A549 (cell line): ENCODE measurements at regions not wholly inside any gene's neighbourhood (a gene's known extent, or its start where the extent isn't known, plus 50 kb on each side); places are given as distances from the start of the nearest gene placed in this dataset.

Experiments used
- ATAC-seq, 2 experiments: fragments of 200-7000 bp in 1 of 2; fragments of >200 bp in 1 of 2; cut with Nextera tagmentation in 1 of 2; cut with Tn5 transposase in 1 of 2; 3 replicates each; pipeline versions ENCODE4 v1.8.0 to v1.9.1; 2018 to 2020; ENCODE audit warnings: mild to moderate bottlenecking in 1 of 2, moderate library complexity in 1 of 2
- CTCF ChIA-PET: fragments of 300-600 bp; sonication (Branson Sonifier 250); formaldehyde crosslinking; extraction: SDS; loops from one replicate; lab custom pipeline; 2021; ENCODE audit warnings: antibody characterized with exemption, inconsistent platforms; lab: Yijun Ruan, JAX
- POLR2A ChIA-PET: fragments of 350-600 bp; formaldehyde crosslinking; extraction: SDS; loops from one replicate; lab custom pipeline; 2021; ENCODE audit warnings: antibody characterized with exemption, inconsistent platforms; lab: Yijun Ruan, JAX
- DNase-seq, 2 experiments: peaks; one replicate each; pipeline versions ENCODE4 v3.0.0 to v3.0.0-alpha.2; 2011 to 2016; ENCODE audit warnings: low read depth in 1 of 2, low spot score in 1 of 2
- FAIRE-seq: peaks from 2 replicates; lab custom pipeline; 2011; peaks lifted over from hg19 to GRCh38; lab: Jason Lieb, UNC
- H3K27ac ChIP-seq, 2 experiments: fragments of >200 bp; sonication (Bioruptor Twin); formaldehyde crosslinking; 3 replicates each; pipeline ENCODE4 v1.5.1; 2016 to 2017
- H3K4me1 ChIP-seq: fragments of >200 bp; sonication (Bioruptor Twin); formaldehyde crosslinking; 3 replicates; pipeline ENCODE4 v1.6.1; 2016
- H3K4me2 ChIP-seq: fragments of >200 bp; sonication (Bioruptor Twin); formaldehyde crosslinking; 3 replicates; pipeline ENCODE4 v1.6.1; 2016
- H3K4me3 ChIP-seq: fragments of >200 bp; sonication (Bioruptor Twin); formaldehyde crosslinking; 3 replicates; pipeline ENCODE4 v1.5.1; 2016
- H3K9me3 ChIP-seq: fragments of >200 bp; sonication (Bioruptor Twin); formaldehyde crosslinking; 3 replicates; pipeline ENCODE4 v1.6.1; 2016
- CHD2 ChIP-seq: fragments of 150-350 bp; IDR thresholded peaks from 2 replicates; pipeline ENCODE4 v1.6.1; 2014; ENCODE audit warnings: low read length; ENCODE audit not compliant: partially characterized antibody
- EHF ChIP-seq: fragments of 250-450 bp; sonication (Bioruptor Pico); IDR thresholded peaks from 2 replicates; pipeline ENCODE4 v1.5.0; 2020; ENCODE audit warnings: mild to moderate bottlenecking
- ESRRA ChIP-seq: fragments of 150-350 bp; IDR thresholded peaks from 2 replicates; pipeline ENCODE4 v1.6.1; 2014; ENCODE audit warnings: mild to moderate bottlenecking, low read length, borderline replicate concordance
- FOSL2 ChIP-seq, 2 experiments: fragments of 450-650 bp in 1 of 2; fragments of >200 bp in 1 of 2; sonication (Bioruptor Twin) in 1 of 2; formaldehyde crosslinking; IDR thresholded peaks; 2 replicates each; pipeline versions ENCODE4 v1.5.0 to v1.6.1; 2016 to 2020; ENCODE audit warnings: mild to moderate bottlenecking in 1 of 2, moderate library complexity in 1 of 2
- FOXS1 ChIP-seq: fragments of 250-450 bp; sonication (Bioruptor Pico); IDR thresholded peaks from 2 replicates; pipeline ENCODE4 v1.5.0; 2020; ENCODE audit warnings: mild to moderate bottlenecking, moderate library complexity
- HOXA7 ChIP-seq: fragments of 250-450 bp; sonication (Bioruptor Pico); IDR thresholded peaks from 2 replicates; pipeline ENCODE4 v1.5.0; 2020; ENCODE audit warnings: mild to moderate bottlenecking, moderate library complexity
- HOXB13 ChIP-seq: fragments of 250-450 bp; sonication (Bioruptor Pico); IDR thresholded peaks from 2 replicates; pipeline ENCODE4 v1.5.0; 2020; ENCODE audit warnings: low read depth, mild to moderate bottlenecking, moderate library complexity
- JUN ChIP-seq, 2 experiments: fragments of >200 bp; sonication (Bioruptor Twin); formaldehyde crosslinking; IDR thresholded peaks; 2 replicates in 1 of 2; 3 replicates in 1 of 2; pipeline ENCODE4 v1.6.1; 2016 to 2017
- KDM1A ChIP-seq: fragments of 200-600 bp; sonication (generic); IDR thresholded peaks from 2 replicates; pipeline ENCODE4 v1.6.1; 2016; ENCODE audit warnings: low read depth, mild to moderate bottlenecking
- KDM5A ChIP-seq: fragments of 200-600 bp; sonication (generic); IDR thresholded peaks from 2 replicates; pipeline ENCODE4 v1.6.1; 2016; ENCODE audit warnings: antibody characterized with exemption, mild to moderate bottlenecking
- MAZ ChIP-seq: fragments of 150-350 bp; IDR thresholded peaks from 2 replicates; pipeline ENCODE4 v1.6.1; 2014; ENCODE audit warnings: antibody characterized with exemption, low read depth, low read length, borderline replicate concordance
- NPAS2 ChIP-seq: fragments of 250-450 bp; sonication (Bioruptor Pico); IDR thresholded peaks from 2 replicates; pipeline ENCODE4 v1.8.0; 2022; ENCODE audit warnings: mild to moderate bottlenecking, moderate library complexity, borderline replicate concordance
- PHF8 ChIP-seq: fragments of 200-600 bp; sonication (generic); IDR thresholded peaks from 2 replicates; pipeline ENCODE4 v1.6.1; 2016; ENCODE audit warnings: low read depth, mild to moderate bottlenecking, antibody characterized with exemption, moderate library complexity, borderline replicate concordance
- POLR2A ChIP-seq: IDR thresholded peaks from 2 replicates; pipeline ENCODE4 v1.6.1; 2012; ENCODE audit warnings: mild to moderate bottlenecking, low read length
- TFCP2L1 ChIP-seq: fragments of 250-450 bp; sonication (Bioruptor Pico); IDR thresholded peaks from 2 replicates; pipeline ENCODE4 v1.5.0; 2021; ENCODE audit warnings: mild to moderate bottlenecking
- ZC3H11A ChIP-seq: fragments of 450-650 bp; IDR thresholded peaks from 2 replicates; pipeline ENCODE4 v1.6.1; 2014; ENCODE audit warnings: antibody characterized with exemption, mild to moderate bottlenecking
- ZFP36 ChIP-seq: fragments of 450-650 bp; IDR thresholded peaks from 2 replicates; pipeline ENCODE4 v1.6.1; 2014; ENCODE audit warnings: borderline replicate concordance; ENCODE audit not compliant: partially characterized antibody
- WGBS: methylation state at CpG from one replicate; pipeline ENCODE4 v1.1.6; 2017; ENCODE audit errors: missing lambda C conversion rate; 5-methylcytosine and 5-hydroxymethylcytosine counted together
- TF ChIP-seq, protein P1 (sequence below): fragments of >200 bp; sonication (Bioruptor Twin); formaldehyde crosslinking; IDR thresholded peaks from 2 replicates; pipeline ENCODE4 v1.6.1; 2016
- TF ChIP-seq, protein P2 (sequence below): IDR thresholded peaks from 2 replicates; pipeline ENCODE4 v1.6.1; 2012
- TF ChIP-seq, protein P3 (sequence below): IDR thresholded peaks from 2 replicates; pipeline ENCODE4 v1.6.1; 2012; ENCODE audit warnings: low read depth, borderline replicate concordance
- TF ChIP-seq, protein P4 (sequence below): fragments of 150-350 bp; IDR thresholded peaks from 2 replicates; pipeline ENCODE4 v1.6.1; 2014; ENCODE audit warnings: low read depth, mild to moderate bottlenecking, low read length

DNA sequence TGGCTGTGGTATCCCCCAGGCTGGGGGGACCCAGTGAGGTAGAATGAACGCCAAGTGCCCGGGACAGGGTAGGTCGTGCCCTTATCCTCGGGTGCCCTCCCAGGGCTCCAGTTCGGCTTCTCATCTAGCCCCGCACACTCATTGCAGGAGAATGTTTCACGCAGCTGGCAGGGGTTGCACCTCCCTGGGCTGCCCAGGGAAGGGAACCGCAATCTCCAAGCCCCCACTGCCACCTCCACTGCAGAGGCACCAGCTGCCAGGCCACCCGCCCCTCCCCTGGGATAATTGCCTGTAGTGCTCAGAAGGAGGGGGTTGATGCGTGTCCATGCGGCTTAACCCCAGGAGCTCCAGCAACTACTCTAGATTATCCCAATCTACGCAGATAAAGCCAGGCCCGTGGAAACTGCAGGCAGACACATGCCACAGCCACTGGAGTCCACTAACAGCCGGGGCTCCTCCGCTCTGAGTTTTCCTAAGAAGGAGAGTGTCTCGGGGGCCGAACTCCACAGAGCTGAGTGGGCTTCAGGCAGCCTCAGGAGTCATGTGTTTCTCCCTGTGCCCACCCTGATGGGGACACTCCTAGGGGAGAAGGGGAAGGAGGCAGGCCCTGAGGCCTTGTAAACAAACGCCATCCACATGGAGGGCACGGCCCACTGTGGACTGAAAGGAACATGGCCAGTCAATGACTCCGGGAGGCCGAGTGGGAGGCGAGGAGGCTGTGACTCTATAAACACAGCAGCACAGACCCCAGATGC is 137.2 kb upstream of the IQSEC1 start:
- ChIA-PET CTCF (interaction anchor here (1.1 kb wide), 1 partner anchor 11 kb away, joined by 3 read pairs; no protein-coding TSS in a partner anchor), POLR2A (no interaction called here)
- FAIRE-seq (no peak), ATAC-seq (no peak; a peak in 1 of 6 replicates), DNase-seq (no peak)
- no peak overlapping the region for H3K4me3 ChIP-seq
- H3K4me2 ChIP-seq = no peak overlapping the region
- H3K9me3 ChIP-seq = no peaks in the 10 kb centered on the region
- H3K4me1 ChIP-seq = peaks cover 1% of the 10 kb centered on the region; the same call in 1 of the 3 replicates
- TF ChIP-seq ZFP36 (no peak), ESRRA (no peak), JUN (IDR thresholded peaks at IDR 0.05) (no peak), ZC3H11A (no peak), HOXB13 (CRISPR knock-in tag) (no peak), EHF (CRISPR knock-in tag) (no peak), CHD2 (no peak)
- TF ChIP-seq, protein P1, sequence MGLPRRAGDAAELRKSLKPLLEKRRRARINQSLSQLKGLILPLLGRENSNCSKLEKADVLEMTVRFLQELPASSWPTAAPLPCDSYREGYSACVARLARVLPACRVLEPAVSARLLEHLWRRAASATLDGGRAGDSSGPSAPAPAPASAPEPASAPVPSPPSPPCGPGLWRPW = no peak
- TF ChIP-seq, protein P2, sequence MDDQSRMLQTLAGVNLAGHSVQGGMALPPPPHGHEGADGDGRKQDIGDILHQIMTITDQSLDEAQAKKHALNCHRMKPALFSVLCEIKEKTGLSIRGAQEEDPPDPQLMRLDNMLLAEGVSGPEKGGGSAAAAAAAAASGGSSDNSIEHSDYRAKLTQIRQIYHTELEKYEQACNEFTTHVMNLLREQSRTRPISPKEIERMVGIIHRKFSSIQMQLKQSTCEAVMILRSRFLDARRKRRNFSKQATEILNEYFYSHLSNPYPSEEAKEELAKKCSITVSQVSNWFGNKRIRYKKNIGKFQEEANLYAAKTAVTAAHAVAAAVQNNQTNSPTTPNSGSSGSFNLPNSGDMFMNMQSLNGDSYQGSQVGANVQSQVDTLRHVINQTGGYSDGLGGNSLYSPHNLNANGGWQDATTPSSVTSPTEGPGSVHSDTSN = no peak
- no peak overlapping the region for H3K27ac ChIP-seq
- WGBS = 85% methylated on average over 9 of the region's 22 CpGs

DNA sequence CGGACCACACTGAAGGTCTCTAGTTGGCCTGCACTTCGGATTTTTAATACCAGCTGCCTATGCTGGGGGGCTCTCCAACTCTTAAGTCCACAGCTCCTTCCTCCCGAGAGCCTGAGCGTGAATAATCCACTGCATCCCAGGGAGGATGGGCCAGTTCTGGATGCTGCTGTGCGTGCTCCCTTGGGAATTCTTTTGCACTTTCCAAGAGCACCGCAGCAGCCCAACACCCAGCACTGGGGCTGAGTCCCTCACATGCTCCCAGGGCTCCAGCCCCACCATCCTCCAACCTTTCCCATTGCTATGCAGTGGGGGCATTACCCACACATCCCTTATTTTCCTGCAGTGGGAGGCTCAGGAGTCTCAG is 136.4 kb upstream of the IQSEC1 start:
- 65% methylated on average over 6 of the region's 6 CpGs for WGBS
- DNase-seq (no peak), ATAC-seq (no peak)
- CTCF ChIA-PET = interaction anchor here (0.8 kb wide), 1 partner anchor 23 kb away, joined by 3 read pairs; no protein-coding TSS in a partner anchor
- Histone ChIP-seq H3K27ac (no peak overlapping the region), H3K4me2 (no peak overlapping the region)
- POLR2A ChIA-PET = no interaction called here
- TF ChIP-seq KDM1A (no peak), JUN (IDR thresholded peaks at IDR 0.05) (no peak), TFCP2L1 (no peak), KDM5A (no peak), ESRRA (no peak), PHF8 (no peak), MAZ (no peak), ZC3H11A (no peak), FOSL2 (IDR thresholded peaks at IDR 0.05) (no peak), FOSL2 (CRISPR knock-in tag; IDR thresholded peaks at IDR 0.05) (no peak), POLR2A (no peak), HOXA7 (no peak), NPAS2 (CRISPR knock-in tag) (no peak), FOXS1 (no peak)
- TF ChIP-seq, protein P3, sequence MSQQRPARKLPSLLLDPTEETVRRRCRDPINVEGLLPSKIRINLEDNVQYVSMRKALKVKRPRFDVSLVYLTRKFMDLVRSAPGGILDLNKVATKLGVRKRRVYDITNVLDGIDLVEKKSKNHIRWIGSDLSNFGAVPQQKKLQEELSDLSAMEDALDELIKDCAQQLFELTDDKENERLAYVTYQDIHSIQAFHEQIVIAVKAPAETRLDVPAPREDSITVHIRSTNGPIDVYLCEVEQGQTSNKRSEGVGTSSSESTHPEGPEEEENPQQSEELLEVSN = no peak
- TF ChIP-seq, protein P1 = no peak
- TF ChIP-seq, protein P4, sequence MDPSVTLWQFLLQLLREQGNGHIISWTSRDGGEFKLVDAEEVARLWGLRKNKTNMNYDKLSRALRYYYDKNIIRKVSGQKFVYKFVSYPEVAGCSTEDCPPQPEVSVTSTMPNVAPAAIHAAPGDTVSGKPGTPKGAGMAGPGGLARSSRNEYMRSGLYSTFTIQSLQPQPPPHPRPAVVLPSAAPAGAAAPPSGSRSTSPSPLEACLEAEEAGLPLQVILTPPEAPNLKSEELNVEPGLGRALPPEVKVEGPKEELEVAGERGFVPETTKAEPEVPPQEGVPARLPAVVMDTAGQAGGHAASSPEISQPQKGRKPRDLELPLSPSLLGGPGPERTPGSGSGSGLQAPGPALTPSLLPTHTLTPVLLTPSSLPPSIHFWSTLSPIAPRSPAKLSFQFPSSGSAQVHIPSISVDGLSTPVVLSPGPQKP = no peak
- TF ChIP-seq, all 56 proteins: peak for 0
- Histone ChIP-seq H3K4me3 (no peak overlapping the region), H3K4me1 (no peaks in the 10 kb centered on the region), H3K9me3 (no peaks in the 10 kb centered on the region)
- FAIRE-seq = no peak
